HG02798 (cell line): ENCODE measurements at regions not wholly inside any gene's neighbourhood (a gene's known extent, or its start where the extent isn't known, plus 50 kb on each side); places are given as distances from the start of the nearest gene placed in this dataset.

Experiments
- ATAC-seq: cut with Tn5 transposase; IDR thresholded peaks from one replicate; pipeline ENCODE4 v1.9.1; 2021; ENCODE audit warnings: mild to moderate bottlenecking; ENCODE audit not compliant: unreplicated experiment, poor library complexity

DNA sequence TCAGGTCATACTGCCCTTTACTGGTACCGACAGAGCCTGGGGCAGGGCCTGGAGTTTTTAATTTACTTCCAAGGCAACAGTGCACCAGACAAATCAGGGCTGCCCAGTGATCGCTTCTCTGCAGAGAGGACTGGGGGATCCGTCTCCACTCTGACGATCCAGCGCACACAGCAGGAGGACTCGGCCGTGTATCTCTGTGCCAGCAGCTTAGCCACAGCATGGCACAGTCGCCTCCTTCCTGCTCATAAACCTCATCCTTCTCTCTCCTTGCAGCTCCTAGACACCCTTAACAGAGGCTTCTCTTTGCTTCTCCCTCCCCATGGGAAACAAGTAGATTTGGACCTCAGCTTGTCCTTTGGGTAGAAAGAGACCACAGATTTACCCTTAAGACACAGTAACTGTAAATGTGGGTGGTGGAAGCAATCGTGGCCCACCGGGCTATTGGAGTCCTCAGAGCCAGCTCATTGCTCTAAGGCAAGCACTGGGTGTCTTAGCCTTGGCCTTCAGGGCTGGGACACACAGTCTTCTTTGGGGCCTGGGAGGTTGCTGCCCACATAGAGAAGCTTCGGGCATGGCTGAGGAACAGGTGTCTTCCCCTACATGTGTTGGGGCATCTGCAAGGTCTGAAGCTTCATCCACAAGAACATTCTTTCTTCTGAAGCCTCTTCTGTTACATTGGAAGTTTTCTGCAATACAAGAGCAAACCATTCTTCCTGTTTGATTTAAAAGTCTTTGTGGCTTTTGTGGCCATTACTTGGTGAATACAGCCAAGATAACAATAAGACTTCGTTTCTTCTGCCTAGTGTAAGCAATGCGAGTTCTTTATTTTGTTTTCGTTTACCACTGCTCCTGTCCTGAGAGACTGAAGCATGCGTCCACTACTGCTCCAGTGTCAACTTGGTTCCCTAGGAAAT lies 95.5 kb upstream of the PRSS58 start:
- no peak for ATAC-seq

DNA sequence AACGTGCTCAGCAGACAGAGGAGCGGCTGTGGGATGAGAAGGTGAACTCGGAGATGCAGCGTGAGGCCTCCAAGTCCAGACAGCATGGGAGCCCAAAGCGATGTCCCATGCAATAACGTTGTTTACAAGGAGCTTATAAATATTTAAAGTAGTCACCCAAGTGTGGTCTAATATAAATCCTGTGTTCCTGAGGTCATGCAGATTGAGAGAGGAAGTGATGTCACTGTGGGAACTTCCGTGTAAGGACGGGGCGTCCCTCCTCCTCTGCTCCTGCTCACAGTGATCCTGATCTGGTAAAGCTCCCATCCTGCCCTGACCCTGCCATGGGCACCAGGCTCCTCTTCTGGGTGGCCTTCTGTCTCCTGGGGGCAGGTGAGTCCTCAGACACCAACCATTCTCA lies 94.7 kb upstream of the PRSS58 start:
- no peak for ATAC-seq

DNA sequence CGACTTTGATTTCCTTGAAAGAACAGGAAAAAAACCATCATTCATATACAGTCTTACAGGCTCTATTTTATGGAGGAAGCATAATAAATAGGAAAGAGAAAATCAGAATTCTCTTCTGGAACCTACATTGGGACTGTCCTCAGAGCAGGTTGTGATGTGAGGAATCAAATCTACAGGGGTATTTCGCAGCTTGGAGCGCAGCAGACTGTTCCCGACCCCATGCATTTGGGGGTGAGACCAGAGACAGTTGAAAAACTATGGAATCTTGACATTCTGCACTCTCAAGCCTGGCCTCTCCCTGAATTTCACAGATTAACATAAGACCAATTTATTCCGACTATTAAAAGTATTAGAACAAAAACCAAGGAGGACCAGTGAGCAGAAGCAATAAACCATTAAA lies 93.3 kb upstream of the PRSS58 start:
- ATAC-seq, result no peak

DNA sequence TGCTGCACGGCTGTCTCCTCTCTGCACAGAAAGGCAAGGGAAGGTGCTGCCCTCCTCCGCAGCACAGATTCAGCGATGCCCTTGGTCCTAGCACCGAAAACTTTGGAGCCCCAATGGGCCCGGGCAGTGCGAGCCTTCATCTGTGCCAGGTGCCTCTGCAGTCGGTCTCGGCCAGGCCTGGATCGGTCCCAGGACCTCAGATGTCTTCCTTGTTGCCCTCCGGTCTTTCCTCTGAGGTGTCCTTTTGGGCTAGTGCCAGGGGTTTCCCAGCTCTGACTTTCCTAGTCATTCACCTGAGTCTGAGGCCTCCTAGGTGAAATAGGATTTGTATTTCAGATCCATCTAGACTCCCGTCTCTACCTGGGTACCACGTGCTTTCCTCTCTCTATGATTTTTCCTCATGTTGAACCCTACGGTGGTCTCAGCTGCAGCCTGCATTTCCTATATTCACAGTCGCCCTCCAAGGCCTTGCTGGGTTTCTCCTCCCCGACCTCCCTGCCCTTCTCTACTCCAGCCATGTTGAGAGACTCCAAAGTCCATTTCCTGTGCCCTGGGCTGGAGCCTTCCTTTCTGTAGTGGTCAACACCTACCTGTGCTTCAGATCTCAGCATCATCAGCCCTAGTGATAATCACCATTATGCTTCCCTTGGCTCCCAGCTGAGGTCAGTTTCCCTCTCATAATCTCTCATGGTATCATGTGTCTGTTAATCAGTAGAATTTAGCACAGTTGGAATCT lies 92.0 kb upstream of the PRSS58 start:
- no peak for ATAC-seq

DNA sequence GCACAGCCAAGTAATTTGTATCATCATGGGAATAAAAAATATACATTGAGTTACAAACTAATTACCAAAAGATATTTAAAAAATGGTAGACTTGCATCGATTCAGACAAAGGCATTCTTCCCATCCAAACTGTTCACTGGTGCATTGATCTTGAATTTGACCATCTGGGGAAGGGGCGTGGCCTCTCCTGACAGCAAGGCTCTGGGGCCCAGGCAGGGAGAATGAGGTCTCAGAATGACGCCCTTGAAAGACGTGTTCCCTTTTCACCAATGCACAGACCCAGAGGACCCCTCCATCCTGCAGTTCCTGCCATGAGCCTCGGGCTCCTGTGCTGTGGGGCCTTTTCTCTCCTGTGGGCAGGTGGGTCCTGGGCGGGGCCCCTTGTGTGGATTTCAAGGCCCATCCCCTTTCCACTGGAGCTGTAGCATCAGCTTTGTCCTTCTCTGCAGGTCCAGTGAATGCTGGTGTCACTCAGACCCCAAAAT lies 91.1 kb upstream of the PRSS58 start:
- no peak for ATAC-seq

DNA sequence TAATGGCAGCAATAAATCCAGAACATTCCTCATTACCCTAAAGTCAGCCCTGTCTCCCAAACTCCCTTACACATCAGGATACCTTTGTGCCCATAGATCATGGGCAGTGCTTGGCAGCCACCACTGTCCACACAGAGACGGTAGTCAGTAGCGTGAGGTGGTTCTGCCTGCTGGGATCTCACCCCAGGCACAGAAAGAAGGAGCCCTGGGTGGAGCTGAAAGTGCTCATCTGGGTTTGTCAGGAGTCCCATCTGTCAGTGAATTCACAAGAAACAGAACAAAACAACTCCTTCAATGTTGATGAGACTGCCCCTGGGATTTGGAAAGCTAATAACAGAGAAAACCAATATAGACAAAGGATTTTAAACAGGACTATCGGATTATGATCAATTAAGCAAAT lies 90.2 kb upstream of the PRSS58 start:
- no peak for ATAC-seq

DNA sequence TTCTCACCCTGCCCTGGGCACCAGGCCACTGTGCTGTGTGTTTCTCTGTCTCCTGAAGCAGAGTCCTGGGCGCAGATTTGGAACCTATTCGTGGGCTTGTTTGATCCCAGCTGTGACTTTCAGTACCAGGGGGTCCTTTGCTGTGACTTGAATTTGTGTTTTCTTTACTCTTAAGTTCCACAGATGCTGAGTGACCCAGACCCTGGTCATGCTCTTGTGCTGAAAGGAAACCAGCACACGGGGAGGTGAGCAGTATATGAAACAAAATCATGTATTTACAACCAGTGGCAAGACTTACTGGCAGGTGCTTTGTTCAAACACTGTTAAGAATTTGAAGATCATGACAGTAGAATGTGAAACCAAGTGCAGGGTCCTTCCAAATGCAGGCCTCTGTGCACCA lies 89.2 kb upstream of the PRSS58 start:
- no peak for ATAC-seq

DNA sequence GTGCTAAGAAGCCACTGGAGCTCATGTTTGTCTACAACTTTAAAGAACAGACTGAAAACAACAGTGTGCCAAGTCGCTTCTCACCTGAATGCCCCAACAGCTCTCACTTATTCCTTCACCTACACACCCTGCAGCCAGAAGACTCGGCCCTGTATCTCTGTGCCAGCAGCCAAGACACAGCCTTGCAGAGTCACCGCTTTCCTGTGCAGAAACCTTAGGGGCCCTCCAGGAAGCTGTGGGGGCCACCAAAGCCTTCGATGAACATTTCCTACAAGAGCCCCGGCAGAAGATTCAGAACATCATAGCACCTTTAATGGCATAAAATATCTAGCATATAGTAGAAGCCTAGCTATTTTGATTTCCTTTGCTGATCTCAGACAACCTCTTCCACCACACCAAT lies 88.0 kb upstream of the PRSS58 start:
- no peak for ATAC-seq

DNA sequence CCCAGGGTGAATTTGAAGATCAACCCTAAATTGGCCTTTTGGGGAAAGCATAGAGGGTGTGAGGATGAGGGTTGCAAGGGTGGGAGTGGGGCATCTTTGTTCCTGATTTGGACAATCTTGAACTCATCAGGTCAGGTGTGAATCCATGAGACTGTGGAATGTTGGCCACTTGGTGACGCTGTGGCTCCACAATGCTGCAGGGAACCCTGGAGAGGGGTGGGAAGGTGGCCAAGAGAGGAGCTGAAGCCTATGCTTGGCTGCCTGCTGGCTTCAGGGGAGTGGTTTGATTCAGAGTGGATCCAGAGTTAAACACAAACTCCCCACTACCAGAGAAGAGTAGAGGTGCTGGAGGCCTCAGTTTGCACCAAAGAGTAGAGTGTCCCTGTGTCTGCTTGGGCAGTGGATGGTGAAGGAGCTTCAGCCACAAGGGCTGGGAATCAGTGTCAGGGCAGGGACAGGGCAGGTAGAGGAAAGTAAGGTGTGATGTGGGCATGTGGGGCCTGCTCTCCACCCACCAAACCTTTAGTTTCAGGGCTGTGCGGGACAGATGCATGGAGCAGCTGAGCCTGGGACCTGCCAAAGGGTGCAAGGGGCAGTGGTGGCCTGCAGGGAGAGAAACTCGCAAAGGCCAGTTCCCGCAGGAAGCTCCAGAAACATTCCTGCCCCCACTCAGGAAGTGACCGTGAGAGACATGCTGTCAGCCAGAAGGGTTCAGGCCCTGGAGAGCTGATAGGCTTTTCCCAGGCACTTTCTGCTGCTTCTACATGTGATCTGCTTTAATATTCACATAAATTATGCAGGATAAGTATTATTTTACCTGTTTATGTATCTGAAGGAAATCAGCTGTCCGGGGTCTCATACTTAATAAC lies 81.0 kb upstream of the PRSS58 start:
- no peak for ATAC-seq

DNA sequence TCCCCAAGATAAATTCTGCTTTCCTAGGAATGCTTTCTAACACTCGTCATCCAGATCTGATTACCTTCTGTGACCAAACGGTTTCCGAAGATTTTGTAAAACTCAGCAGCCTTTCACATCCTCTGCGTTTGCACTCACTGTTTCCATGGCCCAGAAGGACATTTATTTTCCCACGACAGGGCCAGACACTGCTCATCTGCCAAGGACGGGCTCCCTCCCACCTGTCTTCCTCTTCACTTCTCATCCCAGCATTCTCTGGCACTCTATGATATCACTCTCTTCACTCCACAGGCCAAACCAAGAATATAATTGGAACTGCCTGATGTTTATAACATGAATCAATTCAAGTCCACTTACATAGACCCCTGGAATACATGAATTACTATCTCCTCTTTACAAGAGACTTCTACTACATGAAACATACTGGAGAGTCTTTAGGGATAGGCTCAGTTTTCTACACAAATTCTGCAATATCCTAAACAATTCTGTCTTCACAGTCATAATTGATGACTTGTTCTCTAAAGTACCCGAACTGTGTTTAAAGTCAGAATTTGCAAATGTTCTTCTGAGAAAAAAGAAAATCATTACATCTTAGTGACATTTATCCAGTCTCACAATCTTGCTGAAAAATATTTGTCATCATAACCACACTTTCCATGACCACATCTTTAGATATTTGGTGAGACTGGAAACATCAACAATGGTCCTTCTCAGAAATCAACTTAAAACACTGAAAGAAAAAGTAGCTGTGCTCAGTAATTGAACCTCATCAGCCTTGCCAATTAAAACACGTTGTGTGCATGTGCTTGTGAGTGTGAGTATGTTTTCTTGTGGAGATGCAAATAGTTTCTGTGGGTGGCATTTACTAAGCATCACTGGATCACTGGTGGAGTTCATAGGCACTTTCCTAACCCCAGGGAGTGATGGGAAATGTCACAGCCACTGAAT lies 79.5 kb upstream of the PRSS58 start:
- ATAC-seq, result no peak

DNA sequence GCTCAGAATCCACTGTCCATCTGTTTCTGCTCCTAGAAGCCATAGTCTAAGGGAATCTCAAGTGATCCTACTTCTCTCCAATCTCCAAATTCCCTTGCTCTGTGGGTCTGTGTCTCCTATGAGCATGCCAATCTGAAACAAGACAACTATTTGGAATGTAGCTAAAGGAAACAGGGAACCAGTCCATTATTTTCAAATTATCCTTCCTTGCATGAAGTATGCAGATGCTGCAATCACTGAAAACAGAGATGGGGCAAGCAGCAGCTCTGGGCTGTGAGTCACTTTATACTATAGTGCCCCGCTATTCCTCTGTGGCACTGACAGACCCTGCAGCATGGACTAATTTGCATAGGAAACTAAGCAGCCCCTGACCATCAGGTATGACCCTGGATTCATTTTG lies 76.9 kb upstream of the PRSS58 start:
- ATAC-seq, result no peak

DNA sequence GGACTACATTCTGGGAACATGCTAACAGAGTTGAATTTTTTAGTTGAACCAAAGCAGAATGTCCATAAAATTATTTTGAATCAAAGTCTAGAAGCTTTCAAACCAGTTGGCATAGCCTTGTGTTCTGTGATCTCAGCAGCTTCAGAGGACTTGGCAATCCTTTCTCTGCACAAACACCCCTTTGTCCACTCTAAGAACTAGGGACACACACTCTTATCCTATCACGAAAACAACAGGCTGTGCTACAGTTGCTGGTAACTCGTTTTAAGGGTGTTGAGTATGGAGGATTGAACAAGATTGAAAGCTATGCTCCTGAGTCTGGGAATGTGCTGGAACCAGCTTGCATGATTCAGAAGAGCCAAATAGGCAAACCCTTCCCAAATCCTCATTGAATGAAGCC lies 76.4 kb upstream of the PRSS58 start:
- ATAC-seq, result no peak

DNA sequence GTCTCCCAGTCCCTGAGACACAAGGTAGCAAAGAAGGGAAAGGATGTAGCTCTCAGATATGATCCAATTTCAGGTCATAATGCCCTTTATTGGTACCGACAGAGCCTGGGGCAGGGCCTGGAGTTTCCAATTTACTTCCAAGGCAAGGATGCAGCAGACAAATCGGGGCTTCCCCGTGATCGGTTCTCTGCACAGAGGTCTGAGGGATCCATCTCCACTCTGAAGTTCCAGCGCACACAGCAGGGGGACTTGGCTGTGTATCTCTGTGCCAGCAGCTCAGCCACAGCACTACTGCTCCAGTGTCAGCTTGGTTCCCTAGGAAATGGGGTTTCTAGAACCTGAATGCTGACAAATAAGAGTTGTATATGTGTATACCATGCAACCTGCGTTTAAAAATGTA lies 74.6 kb upstream of the PRSS58 start:
- no peak for ATAC-seq

DNA sequence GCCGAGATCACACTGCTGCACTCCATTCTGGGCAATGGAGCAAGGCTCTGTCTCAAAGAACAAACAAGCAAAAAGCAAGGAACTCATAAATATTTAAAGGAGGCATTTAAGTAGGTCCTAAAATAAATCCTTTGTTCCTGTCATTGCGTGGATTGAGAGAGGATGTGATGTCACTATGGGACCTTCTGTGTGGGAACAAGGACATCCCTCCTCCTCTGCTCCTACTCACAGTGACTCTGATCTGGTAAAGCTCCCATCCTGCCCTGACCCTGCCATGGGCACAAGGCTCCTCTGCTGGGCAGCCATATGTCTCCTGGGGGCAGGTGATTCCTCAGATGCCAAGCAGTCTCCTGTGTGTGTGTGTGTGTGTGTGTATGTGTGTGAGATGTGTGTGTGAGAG lies 74.1 kb upstream of the PRSS58 start:
- no peak for ATAC-seq

DNA sequence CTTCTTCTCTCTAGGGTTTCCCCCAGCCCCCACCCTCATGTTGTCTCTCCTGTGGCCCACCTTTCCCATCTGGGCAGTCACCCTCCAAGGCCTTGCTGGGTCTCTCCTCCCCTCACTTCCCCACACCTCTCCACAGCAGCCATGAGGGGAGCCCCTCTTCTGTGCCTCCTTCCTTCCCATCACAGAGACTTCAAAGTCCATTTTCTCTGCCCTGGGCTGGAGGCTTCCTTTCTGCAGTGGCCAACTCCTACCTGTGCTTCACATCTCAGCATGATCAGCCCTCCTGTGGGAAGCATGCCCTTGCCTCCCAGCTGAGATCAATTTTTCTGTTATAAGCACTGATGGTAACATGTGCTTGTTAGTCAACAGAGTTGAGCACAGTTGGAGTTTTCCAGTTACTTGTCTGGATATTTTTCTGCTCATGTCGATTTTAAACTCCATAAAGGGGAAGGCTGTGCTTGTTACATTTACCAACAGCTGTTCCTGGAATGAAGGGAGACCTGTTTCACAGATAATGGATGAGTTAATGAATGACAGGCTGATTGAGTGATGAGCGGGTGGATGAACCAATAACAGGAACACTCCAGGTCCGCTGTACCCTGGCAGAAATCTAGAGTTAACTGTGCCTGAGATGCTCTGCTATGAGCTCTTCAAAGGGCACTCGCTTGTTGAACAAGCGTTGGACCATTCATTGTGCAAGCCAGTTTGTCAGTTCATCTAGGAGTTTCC lies 71.4 kb upstream of the PRSS58 start:
- ATAC-seq, result no peak

DNA sequence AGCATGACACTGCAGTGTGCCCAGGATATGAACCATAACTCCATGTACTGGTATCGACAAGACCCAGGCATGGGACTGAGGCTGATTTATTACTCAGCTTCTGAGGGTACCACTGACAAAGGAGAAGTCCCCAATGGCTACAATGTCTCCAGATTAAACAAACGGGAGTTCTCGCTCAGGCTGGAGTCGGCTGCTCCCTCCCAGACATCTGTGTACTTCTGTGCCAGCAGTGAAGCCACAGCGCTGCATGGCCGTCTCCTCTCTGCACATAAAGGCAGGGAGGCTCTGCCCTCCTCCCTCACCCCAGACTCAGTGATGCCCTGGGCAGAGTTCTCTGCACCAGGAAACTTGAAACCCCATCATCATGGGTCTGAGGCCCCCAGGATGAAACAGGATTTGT lies 70.7 kb upstream of the PRSS58 start:
- ATAC-seq, result no peak

DNA sequence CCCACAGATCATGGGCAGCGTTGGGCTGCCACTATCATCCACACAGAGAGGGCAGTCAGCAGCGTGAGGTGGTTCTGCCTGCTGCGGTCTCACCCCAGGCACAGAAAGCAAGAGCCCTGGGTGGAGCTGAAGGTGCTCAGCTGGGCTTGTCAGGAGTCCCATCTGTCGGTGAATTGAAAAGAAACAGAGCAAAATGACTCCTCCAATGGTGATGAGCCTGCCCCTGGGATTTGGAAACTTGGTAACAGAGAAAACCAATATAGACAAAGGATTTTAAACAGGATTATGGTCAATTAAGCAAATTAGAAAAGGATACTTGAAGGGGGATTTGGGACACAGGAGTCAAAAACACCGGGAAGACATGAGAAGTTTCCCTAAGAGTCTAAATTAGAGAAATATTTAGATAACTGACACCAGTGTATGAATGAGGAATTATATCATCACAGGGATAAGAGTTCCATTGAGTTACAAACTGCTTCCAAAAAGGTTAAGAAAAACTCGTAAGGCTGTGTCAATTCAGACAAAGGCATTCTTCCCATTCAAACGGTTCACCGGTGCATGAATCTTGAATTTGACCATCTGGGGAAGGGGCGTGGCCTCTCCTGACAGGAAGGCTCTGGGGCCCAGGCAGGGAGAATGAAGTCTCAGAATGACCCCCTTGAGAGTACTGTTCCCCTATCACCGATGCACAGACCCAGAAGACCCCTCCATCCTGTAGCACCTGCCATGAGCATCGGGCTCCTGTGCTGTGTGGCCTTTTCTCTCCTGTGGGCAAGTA lies 70.0 kb upstream of the PRSS58 start:
- no peak for ATAC-seq

DNA sequence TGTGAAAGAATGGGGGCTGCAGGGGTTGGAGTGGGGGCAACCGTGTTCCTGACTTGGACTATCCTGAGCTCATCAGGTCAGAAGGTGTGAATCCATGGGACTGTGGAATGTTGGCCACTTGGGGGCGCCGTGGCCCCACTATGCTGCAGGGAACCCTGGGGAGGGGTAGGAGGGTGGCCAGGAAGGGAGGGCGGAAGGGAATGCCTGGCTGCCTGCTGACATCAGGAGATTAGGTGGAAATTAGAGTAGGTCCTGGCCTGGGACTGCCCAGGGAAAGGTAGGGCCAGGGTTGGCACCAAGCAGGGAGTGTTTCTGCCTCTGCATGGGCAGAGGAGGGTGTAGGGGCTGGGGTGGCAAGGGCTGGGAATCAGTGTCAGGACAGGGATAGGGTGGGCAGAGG lies 65.8 kb upstream of the PRSS58 start:
- ATAC-seq, result no peak
